Type B pancreatic cell (in vitro differentiated cells): ENCODE measurements at regions not wholly inside any gene's neighbourhood (a gene's known extent, or its start where the extent isn't known, plus 50 kb on each side); places are given as distances from the start of the nearest gene placed in this dataset.

ENCODE experiments used
- DNase-seq: peaks from one replicate; pipeline ENCODE4 v3.0.0; 2021; ENCODE audit warnings: mixed read lengths; ENCODE audit not compliant: unreplicated experiment; ENCODE audit errors: extremely low spot score
- H3K27ac Mint-ChIP-seq: 2 replicates; pipeline ENCODE4 v1.8.0; 2021; ENCODE audit warnings: mild to moderate bottlenecking, mixed read lengths
- H3K27me3 Mint-ChIP-seq: 2 replicates; pipeline ENCODE4 v1.8.0; 2021; ENCODE audit warnings: mixed read lengths
- H3K36me3 Mint-ChIP-seq: 2 replicates; pipeline ENCODE4 v1.8.0; 2021; ENCODE audit warnings: mixed read lengths
- H3K4me1 Mint-ChIP-seq: one replicate; pipeline ENCODE4 v1.8.0; 2021; ENCODE audit warnings: mixed read lengths; ENCODE audit not compliant: unreplicated experiment
- H3K4me3 Mint-ChIP-seq: 2 replicates; pipeline ENCODE4 v1.8.0; 2021; ENCODE audit warnings: mild to moderate bottlenecking, mixed read lengths
- H3K9me3 Mint-ChIP-seq: 2 replicates; pipeline ENCODE4 v1.8.0; 2021; ENCODE audit warnings: mixed read lengths
- CTCF ChIP-seq: fragments of 200-600 bp; sonication (generic); conservative IDR thresholded peaks from 2 replicates; pipeline ENCODE4 v1.5.0; 2021; ENCODE audit warnings: antibody characterized with exemption, mild to moderate bottlenecking

DNA sequence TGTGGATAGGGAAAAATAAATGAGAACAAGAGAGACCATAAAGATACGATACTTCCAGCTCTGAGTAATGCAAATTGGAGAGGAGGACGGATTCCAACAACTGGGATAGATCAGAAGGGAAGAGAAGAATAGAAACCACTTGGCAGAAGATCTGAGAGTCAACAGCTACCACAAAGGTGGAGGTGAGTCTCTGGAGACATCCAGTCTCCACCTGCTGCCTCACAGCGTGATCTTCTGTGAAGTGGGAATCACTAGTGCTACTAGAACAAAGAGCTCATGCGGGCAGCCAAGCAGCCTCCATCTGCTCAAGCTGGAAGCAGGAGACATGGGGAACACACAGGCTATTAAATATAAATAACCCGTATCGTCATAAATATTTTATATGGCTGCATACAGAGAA is 558.5 kb upstream of the CFAP20DC start:
- H3K27ac Mint-ChIP-seq, result no peak overlapping the region
- no peaks in the 10 kb centered on the region for H3K36me3 Mint-ChIP-seq
- H3K9me3 Mint-ChIP-seq, result peaks cover 4% of the 10 kb centered on the region
- H3K4me1 Mint-ChIP-seq, result peaks cover 30% of the 10 kb centered on the region
- DNase-seq, result no peak
- TF ChIP-seq CTCF, result no peak
- peaks cover 10% of the 10 kb centered on the region for H3K27me3 Mint-ChIP-seq
- H3K4me3 Mint-ChIP-seq, result no peak overlapping the region

GRCh38 chr3:59607656-59608055 is 557.8 kb upstream of the CFAP20DC start:
- Mint-ChIP-seq H3K36me3 (no peaks in the 10 kb centered on the region), H3K27ac (no peak overlapping the region), H3K4me1 (peaks cover 30% of the 10 kb centered on the region), H3K9me3 (peaks cover 4% of the 10 kb centered on the region), H3K4me3 (no peak overlapping the region), H3K27me3 (peaks cover 10% of the 10 kb centered on the region)
- TF ChIP-seq CTCF, result no peak
- no peak for DNase-seq

- no peak overlapping the region for H3K27ac Mint-ChIP-seq
- H3K9me3 Mint-ChIP-seq, result peaks cover 4% of the 10 kb centered on the region
- peaks cover 13% of the 10 kb centered on the region for H3K27me3 Mint-ChIP-seq
- TF ChIP-seq CTCF, result no peak
- H3K4me3 Mint-ChIP-seq, result no peak overlapping the region
- H3K36me3 Mint-ChIP-seq, result no peaks in the 10 kb centered on the region
- no peak for DNase-seq
- peaks cover 30% of the 10 kb centered on the region for H3K4me1 Mint-ChIP-seq
These were observed 556.9 kb upstream of the CFAP20DC start for GRCh38 chr3:59606638-59607266.

DNA sequence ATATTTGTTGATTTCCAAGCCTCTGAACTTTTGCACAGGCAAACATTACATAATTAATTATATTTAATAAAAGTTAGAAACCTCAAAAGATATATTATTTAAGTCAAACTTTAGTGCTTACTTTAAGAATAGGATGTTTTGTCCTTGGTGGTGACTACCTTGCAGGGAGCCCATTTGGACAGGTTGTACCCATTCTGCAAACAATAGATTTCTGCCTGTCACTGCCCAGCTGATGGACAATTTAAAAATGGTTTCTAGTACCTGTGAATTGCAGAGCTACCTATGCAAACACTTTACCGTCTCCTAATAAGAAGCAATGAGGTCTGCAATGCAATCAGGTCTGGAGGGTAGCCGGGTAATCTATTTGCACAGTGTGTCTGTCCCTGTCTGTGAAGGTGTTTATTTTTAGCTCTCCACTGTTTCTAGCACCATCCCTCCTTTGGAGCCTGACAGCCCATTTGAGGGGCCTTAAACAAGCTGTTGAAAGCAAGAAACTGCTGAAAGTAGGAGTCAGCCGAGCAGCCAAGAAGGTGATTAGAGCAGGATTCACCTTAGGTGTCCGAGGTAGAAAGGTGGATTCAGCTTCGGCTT is 556.2 kb upstream of the CFAP20DC start:
- H3K36me3 Mint-ChIP-seq, result no peaks in the 10 kb centered on the region
- TF ChIP-seq CTCF, result no peak
- DNase-seq, result no peak
- H3K27me3 Mint-ChIP-seq, result peaks cover 18% of the 10 kb centered on the region
- H3K9me3 Mint-ChIP-seq, result peaks cover 4% of the 10 kb centered on the region
- H3K27ac Mint-ChIP-seq, result no peak overlapping the region
- H3K4me3 Mint-ChIP-seq, result no peak overlapping the region
- H3K4me1 Mint-ChIP-seq, result peaks cover 23% of the 10 kb centered on the region

- H3K4me3 Mint-ChIP-seq, result no peak overlapping the region
- no peak overlapping the region for H3K27ac Mint-ChIP-seq
- peaks cover 4% of the 10 kb centered on the region for H3K9me3 Mint-ChIP-seq
- DNase-seq, result no peak
- peaks cover 23% of the 10 kb centered on the region for H3K27me3 Mint-ChIP-seq
- H3K36me3 Mint-ChIP-seq, result no peaks in the 10 kb centered on the region
- peaks cover 23% of the 10 kb centered on the region for H3K4me1 Mint-ChIP-seq
- TF ChIP-seq CTCF, result no peak
These were observed 555.5 kb upstream of the CFAP20DC start for GRCh38 chr3:59605318-59605717.
